ENCODE measurements at regions not wholly inside any gene's neighbourhood (a gene's known extent, or its start where the extent isn't known, plus 50 kb on each side); places are given as distances from the start of the nearest gene placed in this dataset.

- DNase-seq: no peak
- no peaks in the 10 kb centered on the region for H3K4me1 ChIP-seq
- TF ChIP-seq, protein P1, sequence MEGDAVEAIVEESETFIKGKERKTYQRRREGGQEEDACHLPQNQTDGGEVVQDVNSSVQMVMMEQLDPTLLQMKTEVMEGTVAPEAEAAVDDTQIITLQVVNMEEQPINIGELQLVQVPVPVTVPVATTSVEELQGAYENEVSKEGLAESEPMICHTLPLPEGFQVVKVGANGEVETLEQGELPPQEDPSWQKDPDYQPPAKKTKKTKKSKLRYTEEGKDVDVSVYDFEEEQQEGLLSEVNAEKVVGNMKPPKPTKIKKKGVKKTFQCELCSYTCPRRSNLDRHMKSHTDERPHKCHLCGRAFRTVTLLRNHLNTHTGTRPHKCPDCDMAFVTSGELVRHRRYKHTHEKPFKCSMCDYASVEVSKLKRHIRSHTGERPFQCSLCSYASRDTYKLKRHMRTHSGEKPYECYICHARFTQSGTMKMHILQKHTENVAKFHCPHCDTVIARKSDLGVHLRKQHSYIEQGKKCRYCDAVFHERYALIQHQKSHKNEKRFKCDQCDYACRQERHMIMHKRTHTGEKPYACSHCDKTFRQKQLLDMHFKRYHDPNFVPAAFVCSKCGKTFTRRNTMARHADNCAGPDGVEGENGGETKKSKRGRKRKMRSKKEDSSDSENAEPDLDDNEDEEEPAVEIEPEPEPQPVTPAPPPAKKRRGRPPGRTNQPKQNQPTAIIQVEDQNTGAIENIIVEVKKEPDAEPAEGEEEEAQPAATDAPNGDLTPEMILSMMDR (IDR thresholded peaks at IDR 0.05): no peak
- H3K27me3 ChIP-seq: peaks cover 0 to 6% of the 10 kb centered on the region in 2 donors
- H3K27ac ChIP-seq: no peak overlapping the region
- H3K36me3 ChIP-seq: no peaks in the 10 kb centered on the region
- H3K9me3 ChIP-seq: peaks cover 0 to 5% (median 0%) of the 10 kb centered on the region in 3 donors
- intact Hi-C loops (cut with DNase I; ENCODE audit: low total_unique reads): no loop called here
- H3K4me3 ChIP-seq: no peak overlapping the region
Measured at GRCh38 chr2:121860758-121861227, 105.3 kb downstream of the TSN start.

- Histone ChIP-seq H3K36me3 (no peaks in the 10 kb centered on the region), H3K4me1 (no peaks in the 10 kb centered on the region), H3K4me3 (no peak overlapping the region), H3K9me3 (peaks cover 0 to 5% (median 0%) of the 10 kb centered on the region in 3 donors), H3K27ac (no peak overlapping the region), H3K27me3 (peaks cover 0 to 6% of the 10 kb centered on the region in 2 donors)
- intact Hi-C loops (cut with DNase I; ENCODE audit: low total_unique reads): no loop called here
- TF ChIP-seq, protein P1 (IDR thresholded peaks at IDR 0.05): no peak
- no peak for DNase-seq
Measured at GRCh38 chr2:121862286-121862685, 106.8 kb downstream of the TSN start.

- DNase-seq: no peak
- H3K4me3 ChIP-seq: no peak overlapping the region
- H3K27me3 ChIP-seq: no peaks in the 10 kb centered on the region
- TF ChIP-seq, protein P1 (IDR thresholded peaks at IDR 0.05): no peak
- intact Hi-C loops (cut with DNase I; ENCODE audit: low total_unique reads): no loop called here
- no peaks in the 10 kb centered on the region for H3K36me3 ChIP-seq
- H3K9me3 ChIP-seq: peaks cover 0 to 5% (median 0%) of the 10 kb centered on the region in 3 donors
- no peak overlapping the region for H3K27ac ChIP-seq
- no peaks in the 10 kb centered on the region for H3K4me1 ChIP-seq
Measured at GRCh38 chr2:121865914-121866313, 110.5 kb downstream of the TSN start.

DNA sequence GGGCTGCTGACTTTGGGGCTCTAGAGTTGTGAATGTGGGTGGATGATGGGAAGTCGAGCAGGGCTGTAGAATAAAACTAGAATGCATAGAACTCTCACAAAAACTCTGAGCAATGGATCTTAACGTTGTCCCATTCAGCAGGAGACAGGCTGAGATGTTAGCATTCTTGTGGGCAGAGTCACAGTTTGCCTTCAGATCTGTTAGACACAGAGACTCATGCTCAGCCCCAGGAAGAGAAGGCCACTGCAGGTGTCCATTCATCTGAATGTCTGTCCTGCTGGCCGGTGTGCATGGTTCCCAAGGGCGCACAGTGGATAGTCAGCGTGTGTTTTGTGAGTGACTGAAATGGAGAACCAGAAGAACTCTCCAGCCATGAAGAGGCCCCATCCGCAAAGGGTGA, 111.3 kb downstream of the TSN start:
- intact Hi-C loops (cut with DNase I; ENCODE audit: low total_unique reads): no loop called here
- H3K36me3 ChIP-seq: no peaks in the 10 kb centered on the region
- peaks cover 0 to 5% (median 0%) of the 10 kb centered on the region in 3 donors for H3K9me3 ChIP-seq
- TF ChIP-seq, protein P1 (IDR thresholded peaks at IDR 0.05): no peak
- no peak for DNase-seq
- H3K27ac ChIP-seq: no peak overlapping the region
- H3K27me3 ChIP-seq: no peaks in the 10 kb centered on the region
- no peaks in the 10 kb centered on the region for H3K4me1 ChIP-seq
- H3K4me3 ChIP-seq: no peak overlapping the region

- no peak for DNase-seq
- TF ChIP-seq, protein P1 (IDR thresholded peaks at IDR 0.05): no peak
- no peaks in the 10 kb centered on the region for H3K27me3 ChIP-seq
- no peaks in the 10 kb centered on the region for H3K9me3 ChIP-seq
- intact Hi-C loops (cut with DNase I; ENCODE audit: low total_unique reads): no loop called here
- no peak overlapping the region for H3K4me3 ChIP-seq
- no peaks in the 10 kb centered on the region for H3K36me3 ChIP-seq
- H3K4me1 ChIP-seq: no peaks in the 10 kb centered on the region
- H3K27ac ChIP-seq: no peak overlapping the region
Measured at GRCh38 chr2:121868652-121869051, 113.2 kb downstream of the TSN start.

DNA sequence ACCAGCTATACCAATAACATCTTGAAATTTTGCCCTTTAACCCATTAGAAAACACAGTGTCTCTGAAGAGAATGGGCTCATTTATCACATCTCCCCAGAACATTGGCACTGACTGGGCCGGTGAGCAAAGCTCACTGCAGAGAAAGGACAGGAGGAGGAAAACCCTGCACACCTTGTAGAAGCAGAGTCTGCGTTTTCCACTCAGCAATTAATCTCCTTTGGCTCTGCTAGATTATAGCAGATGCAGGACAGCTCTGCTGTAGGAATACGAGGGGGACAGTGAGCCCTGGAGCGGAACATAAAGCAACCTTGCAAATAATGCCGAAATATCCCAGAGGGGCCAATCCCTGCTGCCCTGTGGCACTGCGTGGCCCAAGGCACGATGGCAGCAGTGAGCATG, 113.9 kb downstream of the TSN start:
- no peaks in the 10 kb centered on the region for H3K9me3 ChIP-seq
- no peak overlapping the region for H3K4me3 ChIP-seq
- no peaks in the 10 kb centered on the region for H3K36me3 ChIP-seq
- no peaks in the 10 kb centered on the region for H3K4me1 ChIP-seq
- intact Hi-C loops (cut with DNase I; ENCODE audit: low total_unique reads): no loop called here
- no peak for DNase-seq
- H3K27ac ChIP-seq: no peak overlapping the region
- no peaks in the 10 kb centered on the region for H3K27me3 ChIP-seq
- TF ChIP-seq, protein P1 (IDR thresholded peaks at IDR 0.05): no peak
